ENCODE measurements at regions not wholly inside any gene's neighbourhood (a gene's known extent, or its start where the extent isn't known, plus 50 kb on each side); places are given as distances from the start of the nearest gene placed in this dataset.

DNA sequence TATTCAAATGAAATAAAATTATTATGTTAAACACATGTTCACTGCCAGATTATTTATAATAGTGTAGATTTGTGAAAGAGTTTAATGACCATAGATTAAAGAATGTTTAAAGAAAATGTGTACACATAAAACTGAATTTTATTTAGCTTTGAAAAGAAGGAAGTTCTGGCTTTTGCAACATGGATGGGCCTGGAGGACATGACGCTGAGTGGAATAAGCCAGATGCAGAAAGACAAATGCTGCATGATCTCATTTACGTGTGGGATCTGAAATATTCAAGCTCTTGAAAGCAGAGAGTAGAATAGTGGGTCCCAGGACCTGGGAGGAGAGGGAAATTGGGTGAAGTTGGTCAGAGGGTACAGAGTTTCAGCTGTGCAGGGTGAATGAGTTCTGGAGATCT is 1261.2 kb downstream of the TMEM121 start:
- H3K4me1 ChIP-seq = peaks cover 0 to 5% (median 0%) of the 10 kb centered on the region in 4 donors
- no peak for TF ChIP-seq EP300 (IDR thresholded peaks at IDR 0.05; ENCODE audit: low read depth)
- in situ Hi-C loops (cut with MboI; ENCODE audit: low pct_ligation_motif_present in 1 of 4, low pct_unique_long_range_greater_than_20kb in 1 of 4, low sequenced_read_pairs in 3 of 4) = no loop called here

GRCh38 chr14:106788534-106788933 is 1262.2 kb downstream of the TMEM121 start:
- Histone ChIP-seq H3K4me3 (no peak overlapping the region), H3K36me3 (no peaks in the 10 kb centered on the region), H3K9me3 (no peaks in the 10 kb centered on the region), H3K27ac (no peak overlapping the region), H3K4me1 (peaks cover 0 to 5% (median 0%) of the 10 kb centered on the region in 4 donors), H3K27me3 (peaks cover 4% of the 10 kb centered on the region)
- intact Hi-C loops (cut with DNase I; ENCODE audit: low total_unique reads) = no loop called here
- in situ Hi-C loops (cut with MboI; ENCODE audit: low pct_ligation_motif_present in 1 of 4, low pct_unique_long_range_greater_than_20kb in 1 of 4, low sequenced_read_pairs in 3 of 4) = no loop called here
- no peak for TF ChIP-seq EP300 (IDR thresholded peaks at IDR 0.05; ENCODE audit: low read depth)
- no peak for TF ChIP-seq POLR2AphosphoS5 (IDR thresholded peaks at IDR 0.05)
- no peak for TF ChIP-seq POLR2A (IDR thresholded peaks at IDR 0.05)
- TF ChIP-seq, protein P1, sequence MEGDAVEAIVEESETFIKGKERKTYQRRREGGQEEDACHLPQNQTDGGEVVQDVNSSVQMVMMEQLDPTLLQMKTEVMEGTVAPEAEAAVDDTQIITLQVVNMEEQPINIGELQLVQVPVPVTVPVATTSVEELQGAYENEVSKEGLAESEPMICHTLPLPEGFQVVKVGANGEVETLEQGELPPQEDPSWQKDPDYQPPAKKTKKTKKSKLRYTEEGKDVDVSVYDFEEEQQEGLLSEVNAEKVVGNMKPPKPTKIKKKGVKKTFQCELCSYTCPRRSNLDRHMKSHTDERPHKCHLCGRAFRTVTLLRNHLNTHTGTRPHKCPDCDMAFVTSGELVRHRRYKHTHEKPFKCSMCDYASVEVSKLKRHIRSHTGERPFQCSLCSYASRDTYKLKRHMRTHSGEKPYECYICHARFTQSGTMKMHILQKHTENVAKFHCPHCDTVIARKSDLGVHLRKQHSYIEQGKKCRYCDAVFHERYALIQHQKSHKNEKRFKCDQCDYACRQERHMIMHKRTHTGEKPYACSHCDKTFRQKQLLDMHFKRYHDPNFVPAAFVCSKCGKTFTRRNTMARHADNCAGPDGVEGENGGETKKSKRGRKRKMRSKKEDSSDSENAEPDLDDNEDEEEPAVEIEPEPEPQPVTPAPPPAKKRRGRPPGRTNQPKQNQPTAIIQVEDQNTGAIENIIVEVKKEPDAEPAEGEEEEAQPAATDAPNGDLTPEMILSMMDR (IDR thresholded peaks at IDR 0.05) = no peak
- WGBS, 2 donors (ENCODE audit: low coverage in 1 of 2) = 56 to 60% methylated on average over 1 to 6 of the region's 6 CpGs
- no peak for DNase-seq

More for the DNA sequence above, 1261.2 kb downstream of the TMEM121 start:
- DNase-seq = no peak
- no peaks in the 10 kb centered on the region for H3K36me3 ChIP-seq
- H3K27me3 ChIP-seq = no peaks in the 10 kb centered on the region
- no peaks in the 10 kb centered on the region for H3K9me3 ChIP-seq
- WGBS, 2 donors (ENCODE audit: low coverage in 1 of 2) = 62% methylated on average over 2 of the region's 2 CpGs
- intact Hi-C loops (cut with DNase I; ENCODE audit: low total_unique reads) = no loop called here
- H3K27ac ChIP-seq = no peak overlapping the region
- H3K4me3 ChIP-seq = no peak overlapping the region

DNA sequence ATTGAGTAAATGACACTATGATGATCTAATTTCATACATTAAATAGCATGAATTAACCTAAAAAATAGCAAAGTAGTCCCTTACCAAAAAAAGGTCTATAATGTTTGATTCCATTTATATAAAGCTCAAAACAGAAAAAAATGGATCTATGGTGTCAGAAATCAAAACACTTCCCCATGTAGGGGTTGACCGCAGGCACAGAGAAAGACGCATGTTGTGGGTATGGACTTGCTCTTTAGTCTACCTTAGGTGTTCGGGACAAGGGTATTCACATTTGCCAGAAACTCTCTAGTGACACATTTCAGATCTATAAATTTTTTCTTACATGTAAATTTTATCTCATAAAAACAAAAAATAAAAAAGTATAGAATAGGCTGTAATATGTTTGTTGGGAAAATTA is 1262.9 kb downstream of the TMEM121 start:
- intact Hi-C loops (cut with DNase I; ENCODE audit: low total_unique reads) = no loop called here
- Histone ChIP-seq H3K36me3 (no peaks in the 10 kb centered on the region), H3K27me3 (peaks cover 4% of the 10 kb centered on the region), H3K4me1 (peaks cover 0 to 5% (median 0%) of the 10 kb centered on the region in 4 donors), H3K27ac (no peak overlapping the region), H3K4me3 (no peak overlapping the region), H3K9me3 (no peaks in the 10 kb centered on the region)
- WGBS, 2 donors (ENCODE audit: low coverage in 1 of 2) = 84 to 96% methylated on average over 3 of the region's 3 CpGs
- no peak for DNase-seq
- in situ Hi-C loops (cut with MboI; ENCODE audit: low pct_ligation_motif_present in 1 of 4, low pct_unique_long_range_greater_than_20kb in 1 of 4, low sequenced_read_pairs in 3 of 4) = no loop called here
- TF ChIP-seq, protein P1 (IDR thresholded peaks at IDR 0.05) = no peak
- no peak for TF ChIP-seq POLR2A (IDR thresholded peaks at IDR 0.05)
- TF ChIP-seq POLR2AphosphoS5 (IDR thresholded peaks at IDR 0.05) = no peak

GRCh38 chr14:106790189-106791036 is 1264.0 kb downstream of the TMEM121 start:
- no peak overlapping the region for H3K27ac ChIP-seq
- in situ Hi-C loops (cut with MboI; ENCODE audit: low pct_ligation_motif_present in 1 of 4, low pct_unique_long_range_greater_than_20kb in 1 of 4, low sequenced_read_pairs in 3 of 4) (no loop called here), intact Hi-C loops (cut with DNase I; ENCODE audit: low total_unique reads) (no loop called here)
- peaks cover 4% of the 10 kb centered on the region for H3K27me3 ChIP-seq
- peak; percentile 89 for DNase-seq
- H3K4me3 ChIP-seq = no peak overlapping the region
- no peaks in the 10 kb centered on the region for H3K36me3 ChIP-seq
- 20 to 36% methylated on average over 11 to 17 of the region's 17 CpGs for WGBS, 2 donors (ENCODE audit: low coverage in 1 of 2)
- TF ChIP-seq, protein P1 (IDR thresholded peaks at IDR 0.05) = peak; percentile 70 to 85 (median 82)
- TF ChIP-seq EP300 (IDR thresholded peaks at IDR 0.05; ENCODE audit: low read depth) (no peak), POLR2AphosphoS5 (IDR thresholded peaks at IDR 0.05) (no peak)
- peaks cover 0 to 5% (median 0%) of the 10 kb centered on the region in 4 donors for H3K4me1 ChIP-seq
- H3K9me3 ChIP-seq = no peaks in the 10 kb centered on the region
